GM12864 (cell line): ENCODE measurements at regions not wholly inside any gene's neighbourhood (a gene's known extent, or its start where the extent isn't known, plus 50 kb on each side); places are given as distances from the start of the nearest gene placed in this dataset.

ENCODE experiments used
- DNase-seq: peaks from one replicate; pipeline ENCODE4 v3.0.0-alpha.2; 2011; ENCODE audit warnings: low read depth
- H3K4me3 ChIP-seq: 2 replicates; pipeline ENCODE4 v1.5.1; 2011; ENCODE audit warnings: mild to moderate bottlenecking, low read depth, low read length, control low read depth
- CTCF ChIP-seq: IDR thresholded peaks from 2 replicates; pipeline ENCODE4 v1.5.1; 2011; ENCODE audit warnings: low read depth, mild to moderate bottlenecking, moderate library complexity, low read length, control low read depth, inconsistent platforms; ENCODE audit errors: missing control alignments

DNA sequence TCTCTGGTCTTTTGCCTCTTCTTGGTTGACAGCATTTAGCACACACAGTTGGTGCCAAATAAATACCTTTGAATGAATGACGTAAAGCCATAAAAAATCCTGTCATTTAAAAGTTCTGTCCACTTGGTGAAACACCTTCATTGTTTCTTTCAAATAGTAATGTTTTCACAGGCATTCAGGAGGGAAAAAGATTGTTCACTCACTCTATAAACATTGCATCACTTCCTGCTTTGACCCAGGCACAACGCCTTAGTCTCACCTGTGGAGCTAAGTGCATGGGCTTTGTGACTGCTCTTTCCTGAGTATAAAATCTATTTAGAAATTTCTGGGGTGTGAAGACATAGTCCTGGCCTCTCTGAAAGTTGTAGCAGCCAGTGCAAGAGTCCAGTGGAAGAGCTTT lies 88.9 kb upstream of the CXCL14 start:
- H3K4me3 ChIP-seq, result no peak overlapping the region
- TF ChIP-seq CTCF, result no peak
- no peak for DNase-seq

- no peak for DNase-seq
These were observed 88.4 kb upstream of the CXCL14 start for GRCh38 chr5:135667204-135667603.

DNA sequence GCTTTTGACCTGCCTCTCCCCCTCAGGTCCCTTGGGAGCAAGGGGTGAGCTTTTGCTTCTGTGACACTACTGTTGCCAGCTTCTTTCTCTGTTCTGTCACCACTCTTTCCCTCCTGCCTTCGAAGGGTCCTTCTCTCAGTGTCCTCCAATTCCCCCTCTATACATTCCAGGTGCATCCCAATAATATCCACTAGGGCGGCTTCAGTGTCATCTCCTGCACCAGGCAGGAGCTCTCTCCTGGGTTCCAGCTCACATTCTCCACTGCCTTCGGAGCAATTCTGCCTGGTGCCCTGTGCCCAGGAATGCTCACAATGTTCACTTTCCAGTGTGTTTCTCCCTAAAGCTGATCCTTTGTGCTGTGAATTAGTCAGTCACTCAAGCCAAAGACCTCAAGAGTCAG lies 83.9 kb upstream of the CXCL14 start:
- no peak for TF ChIP-seq CTCF
- no peak overlapping the region for H3K4me3 ChIP-seq
- DNase-seq, result no peak

More at GRCh38 chr5:135667204-135667603, 88.4 kb upstream of the CXCL14 start:
- TF ChIP-seq CTCF, result no peak
- no peak overlapping the region for H3K4me3 ChIP-seq

GRCh38 chr5:135662061-135662481 lies 83.3 kb upstream of the CXCL14 start:
- DNase-seq, result no peak

DNA sequence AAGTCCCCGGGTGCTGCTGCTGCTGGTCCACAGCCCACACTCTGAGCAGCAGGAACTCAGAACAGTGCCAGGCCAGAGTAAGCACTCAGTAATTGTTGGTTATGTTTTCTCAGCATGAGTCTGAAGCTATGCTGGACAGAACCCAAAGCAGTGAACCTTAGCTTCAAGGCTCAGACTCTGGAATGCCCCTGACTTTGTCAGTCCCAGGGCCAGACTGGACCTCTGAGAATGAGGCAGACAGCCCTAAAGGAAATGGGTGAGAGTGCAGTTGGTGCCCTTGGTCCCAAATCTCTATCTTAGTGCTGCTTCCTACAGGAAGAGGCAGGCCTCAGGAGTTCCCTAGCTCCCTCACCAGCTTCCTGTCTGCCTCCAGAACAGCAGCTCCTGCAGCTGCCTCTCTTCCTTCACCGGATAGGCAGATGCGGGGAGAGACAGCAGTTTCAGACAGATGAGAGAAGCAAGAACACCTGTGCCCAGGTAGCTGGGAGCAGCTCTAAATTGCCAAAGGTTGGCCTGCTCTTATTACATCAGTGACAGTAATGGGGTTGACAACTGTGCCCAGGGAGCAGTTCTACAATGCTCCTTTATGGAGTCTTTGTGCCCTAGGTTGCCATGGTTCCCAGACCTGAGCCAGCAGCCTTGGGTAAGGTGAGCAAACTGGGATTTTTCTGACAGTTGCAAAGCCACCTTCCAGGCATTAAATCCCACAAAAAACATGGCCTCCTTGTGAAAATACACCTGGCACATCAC lies 82.2 kb upstream of the CXCL14 start:
- no peak overlapping the region for H3K4me3 ChIP-seq
- no peak for DNase-seq
- TF ChIP-seq CTCF, result no peak

More at GRCh38 chr5:135662061-135662481, 83.3 kb upstream of the CXCL14 start:
- H3K4me3 ChIP-seq, result no peak overlapping the region
- no peak for TF ChIP-seq CTCF

DNA sequence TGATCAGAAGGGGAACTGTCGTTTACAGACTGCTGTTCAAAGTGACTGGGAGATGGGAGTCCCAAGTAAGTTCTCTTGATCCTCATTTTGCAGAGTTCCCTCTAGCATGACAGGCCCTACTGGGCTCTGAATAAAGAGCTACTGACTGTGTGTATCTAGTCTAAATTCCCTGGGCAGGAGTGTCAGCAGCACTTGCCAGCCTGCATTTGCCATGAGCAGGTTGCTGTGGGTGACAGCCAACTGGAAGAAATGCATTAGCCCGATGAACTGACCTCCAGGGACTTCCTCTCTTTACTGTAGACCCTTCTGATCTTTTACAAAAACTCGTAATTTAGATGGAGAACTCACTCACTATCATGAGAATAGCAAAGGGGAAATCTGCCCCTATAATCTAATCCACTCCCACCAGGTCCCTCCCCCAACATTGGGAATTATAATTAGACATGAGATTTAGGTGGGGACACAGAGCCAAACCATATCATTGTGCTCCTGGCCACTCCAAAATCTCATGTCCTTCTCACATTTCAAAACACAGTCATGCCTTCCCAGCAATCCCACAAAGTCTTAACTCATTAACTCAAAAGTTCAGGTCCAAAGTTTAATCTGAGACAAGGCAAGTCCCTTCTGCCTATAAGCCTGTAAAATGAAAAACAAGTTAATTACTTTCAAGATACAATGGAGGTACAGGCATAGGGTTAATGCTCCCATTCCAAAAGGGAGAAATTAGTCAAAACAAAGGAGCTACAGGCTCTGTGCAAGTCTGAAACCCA lies 78.9 kb upstream of the CXCL14 start:
- H3K4me3 ChIP-seq, result no peak overlapping the region
- DNase-seq, result no peak
- no peak for TF ChIP-seq CTCF
